ENCODE measurements at regions not wholly inside any gene's neighbourhood (a gene's known extent, or its start where the extent isn't known, plus 50 kb on each side); places are given as distances from the start of the nearest gene placed in this dataset.

GRCh38 chr14:61154641-61155040, 126.5 kb downstream of the TMEM30B start:
- H2AFZ ChIP-seq, result 0 out of 2 replicates have a peak overlapping the region, but pooled peaks have one; percentile 43
- ATAC-seq, result no peak

More at GRCh38 chr14:61154641-61155040, 126.5 kb downstream of the TMEM30B start:
- peak overlapping the region; percentile 65 for H3K4me2 ChIP-seq
- H3K79me2 ChIP-seq (replicated peaks; ENCODE audit: insufficient read depth), result no peaks in the 10 kb centered on the region
- no peaks in the 10 kb centered on the region for H3K27me3 ChIP-seq (ENCODE audit: insufficient read depth)
- no peaks in the 10 kb centered on the region for H3F3A ChIP-seq (replicated peaks; ENCODE audit: low read depth)
- no peaks in the 10 kb centered on the region for H3K36me3 Mint-ChIP-seq (ENCODE audit: low read depth)
- peaks cover 4% of the 10 kb centered on the region for H3K27me3 Mint-ChIP-seq (ENCODE audit: insufficient read depth, low read depth, poor library complexity)
- H3K27ac ChIP-seq (ENCODE audit: low read depth), result peak overlapping the region; percentile 23; the same call in 1 of the 2 replicates
- H3K4me1 Mint-ChIP-seq, result peaks cover 21% of the 10 kb centered on the region
- H3K36me3 ChIP-seq (ENCODE audit: insufficient read depth), result no peaks in the 10 kb centered on the region
- H3K27ac Mint-ChIP-seq, result no peak overlapping the region; the same call in 1 of the 2 replicates
- H3K9me2 ChIP-seq (ENCODE audit: insufficient read depth), result no peaks in the 10 kb centered on the region
- H3K4me3 Mint-ChIP-seq, result no peak overlapping the region
- peaks cover 14% of the 10 kb centered on the region for H3K4me1 ChIP-seq (ENCODE audit: insufficient read depth)
- DNase-seq (ENCODE audit: low spot score), result no peak
- no peaks in the 10 kb centered on the region for H4K20me1 ChIP-seq (replicated peaks; ENCODE audit: insufficient read depth)
- H3K9me3 Mint-ChIP-seq, result no peaks in the 10 kb centered on the region
- no peak for TF ChIP-seq CREB1 (CRISPR knock-in tag; IDR thresholded peaks at IDR 0.05; ENCODE audit: low read depth)
- TF ChIP-seq STAT1 (IDR thresholded peaks at IDR 0.05; ENCODE audit: unreplicated experiment), result no peak
- TF ChIP-seq, protein P1, sequence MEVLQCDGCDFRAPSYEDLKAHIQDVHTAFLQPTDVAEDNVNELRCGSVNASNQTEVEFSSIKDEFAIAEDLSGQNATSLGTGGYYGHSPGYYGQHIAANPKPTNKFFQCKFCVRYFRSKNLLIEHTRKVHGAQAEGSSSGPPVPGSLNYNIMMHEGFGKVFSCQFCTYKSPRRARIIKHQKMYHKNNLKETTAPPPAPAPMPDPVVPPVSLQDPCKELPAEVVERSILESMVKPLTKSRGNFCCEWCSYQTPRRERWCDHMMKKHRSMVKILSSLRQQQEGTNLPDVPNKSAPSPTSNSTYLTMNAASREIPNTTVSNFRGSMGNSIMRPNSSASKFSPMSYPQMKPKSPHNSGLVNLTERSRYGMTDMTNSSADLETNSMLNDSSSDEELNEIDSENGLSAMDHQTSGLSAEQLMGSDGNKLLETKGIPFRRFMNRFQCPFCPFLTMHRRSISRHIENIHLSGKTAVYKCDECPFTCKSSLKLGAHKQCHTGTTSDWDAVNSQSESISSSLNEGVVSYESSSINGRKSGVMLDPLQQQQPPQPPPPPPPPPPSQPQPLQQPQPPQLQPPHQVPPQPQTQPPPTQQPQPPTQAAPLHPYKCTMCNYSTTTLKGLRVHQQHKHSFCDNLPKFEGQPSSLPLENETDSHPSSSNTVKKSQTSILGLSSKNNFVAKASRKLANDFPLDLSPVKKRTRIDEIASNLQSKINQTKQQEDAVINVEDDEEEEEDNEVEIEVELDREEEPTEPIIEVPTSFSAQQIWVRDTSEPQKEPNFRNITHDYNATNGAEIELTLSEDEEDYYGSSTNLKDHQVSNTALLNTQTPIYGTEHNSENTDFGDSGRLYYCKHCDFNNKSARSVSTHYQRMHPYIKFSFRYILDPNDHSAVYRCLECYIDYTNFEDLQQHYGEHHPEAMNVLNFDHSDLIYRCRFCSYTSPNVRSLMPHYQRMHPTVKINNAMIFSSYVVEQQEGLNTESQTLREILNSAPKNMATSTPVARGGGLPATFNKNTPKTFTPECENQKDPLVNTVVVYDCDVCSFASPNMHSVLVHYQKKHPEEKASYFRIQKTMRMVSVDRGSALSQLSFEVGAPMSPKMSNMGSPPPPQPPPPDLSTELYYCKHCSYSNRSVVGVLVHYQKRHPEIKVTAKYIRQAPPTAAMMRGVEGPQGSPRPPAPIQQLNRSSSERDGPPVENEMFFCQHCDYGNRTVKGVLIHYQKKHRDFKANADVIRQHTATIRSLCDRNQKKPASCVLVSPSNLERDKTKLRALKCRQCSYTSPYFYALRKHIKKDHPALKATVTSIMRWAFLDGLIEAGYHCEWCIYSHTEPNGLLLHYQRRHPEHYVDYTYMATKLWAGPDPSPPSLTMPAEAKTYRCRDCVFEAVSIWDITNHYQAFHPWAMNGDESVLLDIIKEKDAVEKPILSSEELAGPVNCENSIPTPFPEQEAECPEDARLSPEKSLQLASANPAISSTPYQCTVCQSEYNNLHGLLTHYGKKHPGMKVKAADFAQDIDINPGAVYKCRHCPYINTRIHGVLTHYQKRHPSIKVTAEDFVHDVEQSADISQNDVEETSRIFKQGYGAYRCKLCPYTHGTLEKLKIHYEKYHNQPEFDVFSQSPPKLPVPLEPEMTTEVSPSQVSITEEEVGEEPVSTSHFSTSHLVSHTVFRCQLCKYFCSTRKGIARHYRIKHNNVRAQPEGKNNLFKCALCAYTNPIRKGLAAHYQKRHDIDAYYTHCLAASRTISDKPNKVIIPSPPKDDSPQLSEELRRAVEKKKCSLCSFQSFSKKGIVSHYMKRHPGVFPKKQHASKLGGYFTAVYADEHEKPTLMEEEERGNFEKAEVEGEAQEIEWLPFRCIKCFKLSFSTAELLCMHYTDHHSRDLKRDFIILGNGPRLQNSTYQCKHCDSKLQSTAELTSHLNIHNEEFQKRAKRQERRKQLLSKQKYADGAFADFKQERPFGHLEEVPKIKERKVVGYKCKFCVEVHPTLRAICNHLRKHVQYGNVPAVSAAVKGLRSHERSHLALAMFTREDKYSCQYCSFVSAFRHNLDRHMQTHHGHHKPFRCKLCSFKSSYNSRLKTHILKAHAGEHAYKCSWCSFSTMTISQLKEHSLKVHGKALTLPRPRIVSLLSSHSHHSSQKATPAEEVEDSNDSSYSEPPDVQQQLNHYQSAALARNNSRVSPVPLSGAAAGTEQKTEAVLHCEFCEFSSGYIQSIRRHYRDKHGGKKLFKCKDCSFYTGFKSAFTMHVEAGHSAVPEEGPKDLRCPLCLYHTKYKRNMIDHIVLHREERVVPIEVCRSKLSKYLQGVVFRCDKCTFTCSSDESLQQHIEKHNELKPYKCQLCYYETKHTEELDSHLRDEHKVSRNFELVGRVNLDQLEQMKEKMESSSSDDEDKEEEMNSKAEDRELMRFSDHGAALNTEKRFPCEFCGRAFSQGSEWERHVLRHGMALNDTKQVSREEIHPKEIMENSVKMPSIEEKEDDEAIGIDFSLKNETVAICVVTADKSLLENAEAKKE (CRISPR knock-in tag; IDR thresholded peaks at IDR 0.05), result no peak
- TF ChIP-seq ZNF331 (CRISPR knock-in tag; IDR thresholded peaks at IDR 0.05; ENCODE audit: low read depth), result no peak
- TF ChIP-seq POLR2AphosphoS5 (IDR thresholded peaks at IDR 0.05; ENCODE audit: low read depth), result no peak
- no peak for TF ChIP-seq EZH2phosphoT487 (IDR thresholded peaks at IDR 0.05; ENCODE audit: unreplicated experiment)
- TF ChIP-seq ZNF114 (CRISPR knock-in tag; IDR thresholded peaks at IDR 0.05), result no peak
- TF ChIP-seq ETS1 (IDR thresholded peaks at IDR 0.05), result no peak
- TF ChIP-seq EZH2 (IDR thresholded peaks at IDR 0.05; ENCODE audit: low read depth, unreplicated experiment), result no peak
- no peak for TF ChIP-seq CTCF (conservative IDR thresholded peaks at IDR 0.05; ENCODE audit: low read depth in 2 of 2)
- no peak for TF ChIP-seq REST (IDR thresholded peaks at IDR 0.05; ENCODE audit: unreplicated experiment)
- no peak for TF ChIP-seq JUNB (IDR thresholded peaks at IDR 0.05; ENCODE audit: unreplicated experiment)
- H3K4me3 ChIP-seq, result no peak overlapping the region

Data from GM23338 (cell line).